ENCODE measurements at regions not wholly inside any gene's neighbourhood (a gene's known extent, or its start where the extent isn't known, plus 50 kb on each side); places are given as distances from the start of the nearest gene placed in this dataset.
"Not testable (repeated sequence)": the region's sequence is repeated elsewhere in the genome, so short reads cannot be mapped to it uniquely, and the experiment has no call there.

GRCh38 chr15:30195355-30196008 lies 60.6 kb downstream of the GOLGA8T start:
- DNase-seq (ENCODE audit: low read depth in 2 of 2): not testable (repeated sequence)

GRCh38 chr15:30196009-30196375 lies 61.1 kb downstream of the GOLGA8T start:
- peak in 1 of 2 donors; percentile 10 for DNase-seq (ENCODE audit: low read depth in 2 of 2)

- not testable (repeated sequence) for DNase-seq (ENCODE audit: low read depth in 2 of 2)
Measured at GRCh38 chr15:30196769-30197168, 61.9 kb downstream of the GOLGA8T start.

- not testable (repeated sequence) for DNase-seq (ENCODE audit: low read depth in 2 of 2)
Measured at GRCh38 chr15:30201517-30201916, 66.7 kb downstream of the GOLGA8T start.

- DNase-seq (ENCODE audit: low read depth in 2 of 2): not testable (repeated sequence)
Measured at GRCh38 chr15:30213733-30214132, 78.9 kb downstream of the GOLGA8T start.

GRCh38 chr15:30221803-30222202 lies 87.0 kb downstream of the GOLGA8T start:
- not testable (repeated sequence) for DNase-seq (ENCODE audit: low read depth in 2 of 2)

- not testable (repeated sequence) for DNase-seq (ENCODE audit: low read depth in 2 of 2)
Measured at GRCh38 chr15:30222798-30223591, 88.1 kb downstream of the GOLGA8T start.

DNA sequence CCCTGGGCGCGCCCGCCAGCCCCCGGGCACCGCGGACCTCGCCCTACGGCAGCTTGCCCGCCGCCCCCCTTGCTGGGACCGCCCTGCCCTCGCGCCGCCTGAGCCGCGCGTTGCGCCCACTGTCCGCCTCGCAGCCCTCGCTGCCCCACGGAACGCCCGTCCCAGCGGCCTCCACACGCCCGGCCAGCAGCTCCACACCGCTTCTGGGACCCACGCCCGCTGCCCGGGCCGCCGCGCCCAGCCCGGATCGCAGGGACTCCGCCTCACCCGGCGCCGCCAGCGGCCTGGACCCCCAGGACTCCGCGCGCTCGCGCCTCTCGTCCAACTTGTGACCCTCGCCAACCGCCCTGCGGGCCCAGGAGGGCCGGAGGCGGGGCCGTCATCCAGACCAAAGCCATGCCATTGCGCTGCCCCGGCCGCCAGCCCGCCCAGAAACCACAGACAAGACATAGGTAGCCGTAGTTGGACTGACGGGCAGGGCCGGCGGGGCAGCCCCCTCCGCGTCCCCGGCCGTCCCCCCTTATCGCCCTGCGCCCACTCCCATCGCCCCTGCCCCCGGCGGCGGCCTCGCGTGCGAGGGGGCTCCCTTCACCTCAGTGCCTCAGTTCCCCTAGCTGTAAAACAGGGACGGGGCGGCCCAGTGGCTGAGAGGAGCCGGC lies 90.5 kb downstream of the GOLGA8T start:
- not testable (repeated sequence) for DNase-seq (ENCODE audit: low read depth in 2 of 2)

GRCh38 chr15:30261432-30262141 lies 126.7 kb downstream of the GOLGA8T start:
- not testable (repeated sequence) for DNase-seq (ENCODE audit: low read depth in 2 of 2)

DNA sequence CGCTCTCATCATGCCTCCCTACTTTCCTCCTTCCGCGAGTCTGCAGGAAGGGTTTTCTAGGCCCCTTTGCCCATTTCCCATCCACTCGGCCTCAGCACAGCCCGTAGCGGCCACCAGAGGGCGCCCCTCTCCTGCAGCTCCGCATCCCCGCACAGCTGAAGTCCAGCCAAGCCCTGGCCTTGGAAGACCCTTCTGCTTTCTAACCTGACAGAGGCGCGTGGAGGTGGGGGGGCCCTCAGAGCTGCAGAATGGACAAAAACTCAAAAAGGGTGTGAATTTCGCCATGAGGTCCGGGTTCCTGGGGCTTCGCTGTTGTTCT lies 127.2 kb downstream of the GOLGA8T start:
- not testable (repeated sequence) for DNase-seq (ENCODE audit: low read depth in 2 of 2)

GRCh38 chr15:30264000-30264399 lies 129.1 kb downstream of the GOLGA8T start:
- not testable (repeated sequence) for DNase-seq (ENCODE audit: low read depth in 2 of 2)

DNA sequence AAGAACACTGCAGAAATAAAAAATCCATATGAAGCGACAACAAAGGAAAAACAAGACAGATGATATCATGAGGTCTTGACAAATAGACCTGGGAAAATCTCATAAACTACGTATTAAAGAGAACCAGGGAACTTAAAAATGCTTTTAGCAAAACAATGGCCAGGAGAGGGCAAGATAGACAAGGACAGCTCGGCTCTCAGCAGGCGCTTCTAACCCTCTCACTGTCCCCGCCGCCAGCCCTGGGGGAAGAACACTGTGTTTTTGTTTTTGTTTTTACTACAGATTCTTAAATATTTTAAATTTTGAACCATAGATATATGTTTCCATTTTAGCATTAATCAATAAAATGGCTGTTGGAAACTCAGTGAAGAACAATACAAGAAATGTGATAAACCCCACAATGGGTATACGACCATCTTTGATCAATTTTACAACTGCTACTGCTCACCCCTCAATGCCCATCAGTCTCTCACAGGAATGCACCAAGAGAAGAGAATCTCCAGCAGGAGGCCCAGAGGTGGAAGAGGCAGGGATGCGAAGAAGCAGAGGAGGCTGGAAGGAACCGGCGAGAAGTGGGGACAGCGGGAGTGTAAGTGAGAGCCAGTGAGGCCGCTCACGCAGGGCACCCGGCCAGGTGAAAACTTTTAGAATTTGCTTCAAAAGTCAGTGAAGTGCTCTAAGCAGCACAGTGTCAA lies 98.0 kb downstream of the CHRFAM7A start:
- DNase-seq (ENCODE audit: low read depth in 2 of 2): not testable (repeated sequence)

- DNase-seq (ENCODE audit: low read depth in 2 of 2): not testable (repeated sequence)
Measured at GRCh38 chr15:30303968-30304367, 89.4 kb downstream of the CHRFAM7A start.

All from stimulated activated CD4-positive, alpha-beta T cell treated with anti-CD3 and anti-CD28 coated beads, Interleukin-15, amount 100 ng/mL, for 48 hours (primary cell).